OCI-LY3 (cell line): ENCODE measurements at regions not wholly inside any gene's neighbourhood (a gene's known extent, or its start where the extent isn't known, plus 50 kb on each side); places are given as distances from the start of the nearest gene placed in this dataset.

ENCODE experiments used
- CTCF ChIP-seq: fragments of 200-600, 300-600 bp; sonication (generic); IDR thresholded peaks from 2 replicates; pipeline ENCODE4 v1.5.1; 2014; ENCODE audit warnings: antibody characterized with exemption, low read length, low read depth
- EZH2phosphoT487 ChIP-seq: fragments of 200-600 bp; shearing (Covaris generic); IDR thresholded peaks from 2 replicates; pipeline ENCODE4 v1.6.1; 2018; ENCODE audit warnings: antibody characterized with exemption, mixed run types, low read depth

GRCh38 chr3:72192572-72192971 is 407.6 kb upstream of the PROK2 start:
- TF ChIP-seq CTCF (no peak), EZH2phosphoT487 (no peak)
